DND-41 (cell line): ENCODE measurements at regions not wholly inside any gene's neighbourhood (a gene's known extent, or its start where the extent isn't known, plus 50 kb on each side); places are given as distances from the start of the nearest gene placed in this dataset.

ENCODE experiments used
- EZH2 ChIP-seq: IDR thresholded peaks from 3 replicates; pipeline ENCODE4 v1.6.1; 2012; ENCODE audit warnings: borderline replicate concordance, low read depth, mild to moderate bottlenecking, moderate library complexity, low read length, inconsistent platforms; ENCODE audit not compliant: severe bottlenecking
- TF ChIP-seq, protein P1 (sequence below): IDR thresholded peaks from 2 replicates; pipeline ENCODE4 v1.5.1; 2012; ENCODE audit warnings: borderline replicate concordance, low read length, moderate library complexity, mild to moderate bottlenecking; ENCODE audit not compliant: poor library complexity, severe bottlenecking; ENCODE audit errors: extremely low read depth

GRCh38 chr6:4472969-4473642 is 303.1 kb upstream of the CDYL start:
- TF ChIP-seq, protein P1, sequence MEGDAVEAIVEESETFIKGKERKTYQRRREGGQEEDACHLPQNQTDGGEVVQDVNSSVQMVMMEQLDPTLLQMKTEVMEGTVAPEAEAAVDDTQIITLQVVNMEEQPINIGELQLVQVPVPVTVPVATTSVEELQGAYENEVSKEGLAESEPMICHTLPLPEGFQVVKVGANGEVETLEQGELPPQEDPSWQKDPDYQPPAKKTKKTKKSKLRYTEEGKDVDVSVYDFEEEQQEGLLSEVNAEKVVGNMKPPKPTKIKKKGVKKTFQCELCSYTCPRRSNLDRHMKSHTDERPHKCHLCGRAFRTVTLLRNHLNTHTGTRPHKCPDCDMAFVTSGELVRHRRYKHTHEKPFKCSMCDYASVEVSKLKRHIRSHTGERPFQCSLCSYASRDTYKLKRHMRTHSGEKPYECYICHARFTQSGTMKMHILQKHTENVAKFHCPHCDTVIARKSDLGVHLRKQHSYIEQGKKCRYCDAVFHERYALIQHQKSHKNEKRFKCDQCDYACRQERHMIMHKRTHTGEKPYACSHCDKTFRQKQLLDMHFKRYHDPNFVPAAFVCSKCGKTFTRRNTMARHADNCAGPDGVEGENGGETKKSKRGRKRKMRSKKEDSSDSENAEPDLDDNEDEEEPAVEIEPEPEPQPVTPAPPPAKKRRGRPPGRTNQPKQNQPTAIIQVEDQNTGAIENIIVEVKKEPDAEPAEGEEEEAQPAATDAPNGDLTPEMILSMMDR = no peak
- TF ChIP-seq EZH2 = no peak
